ENCODE measurements at regions not wholly inside any gene's neighbourhood (a gene's known extent, or its start where the extent isn't known, plus 50 kb on each side); places are given as distances from the start of the nearest gene placed in this dataset.

- TF ChIP-seq POLR2AphosphoS5 (IDR thresholded peaks at IDR 0.05; ENCODE audit: borderline replicate concordance, low read depth, low read length) = no peak
- TF ChIP-seq EZH2 (IDR thresholded peaks at IDR 0.05) = no peak
These were observed 55.6 kb upstream of the MELK start for GRCh38 chr9:36517131-36517530.
